Fibroblast of peridontal ligament (primary cell): ENCODE measurements at regions not wholly inside any gene's neighbourhood (a gene's known extent, or its start where the extent isn't known, plus 50 kb on each side); places are given as distances from the start of the nearest gene placed in this dataset.
"Not testable (repeated sequence)": the region's sequence is repeated elsewhere in the genome, so short reads cannot be mapped to it uniquely, and the experiment has no call there.

Experiments used
- DNase-seq: peaks from one replicate; pipeline ENCODE4 v3.0.0-alpha.2; 2010; ENCODE audit errors: extremely low read depth

- DNase-seq: no peak
Observed at GRCh38 chr11:134503100-134503499, 91.1 kb upstream of the B3GAT1 start.

GRCh38 chr11:134502153-134502550 lies 90.1 kb upstream of the B3GAT1 start:
- no peak for DNase-seq

- no peak for DNase-seq
Observed at GRCh38 chr11:134501406-134502152, 89.5 kb upstream of the B3GAT1 start.

- DNase-seq: no peak
Observed at GRCh38 chr11:134500621-134501020, 88.6 kb upstream of the B3GAT1 start.

- DNase-seq: no peak
Observed at GRCh38 chr11:134499990-134500389, 87.9 kb upstream of the B3GAT1 start.

GRCh38 chr11:134498326-134499139 lies 86.5 kb upstream of the B3GAT1 start:
- no peak for DNase-seq

- DNase-seq: no peak
Observed at GRCh38 chr11:134497586-134497985, 85.5 kb upstream of the B3GAT1 start.

- DNase-seq: not testable (repeated sequence)
Observed at GRCh38 chr11:134496058-134496457, 84.0 kb upstream of the B3GAT1 start.

- DNase-seq: not testable (repeated sequence)
Observed at GRCh38 chr11:134494395-134494794, 82.4 kb upstream of the B3GAT1 start.

GRCh38 chr11:134492411-134492810 lies 80.4 kb upstream of the B3GAT1 start:
- not testable (repeated sequence) for DNase-seq

- no peak for DNase-seq
Observed at GRCh38 chr11:134489728-134490127, 77.7 kb upstream of the B3GAT1 start.

GRCh38 chr11:134488913-134489312 lies 76.9 kb upstream of the B3GAT1 start:
- no peak for DNase-seq

- DNase-seq: no peak
Observed at GRCh38 chr11:134488512-134488911, 76.5 kb upstream of the B3GAT1 start.

GRCh38 chr11:134487696-134488095 lies 75.7 kb upstream of the B3GAT1 start:
- DNase-seq: no peak

- no peak for DNase-seq
Observed at GRCh38 chr11:134486704-134487103, 74.7 kb upstream of the B3GAT1 start.

GRCh38 chr11:134486106-134486505 lies 74.1 kb upstream of the B3GAT1 start:
- DNase-seq: no peak

- no peak for DNase-seq
Observed at GRCh38 chr11:134485316-134485715, 73.3 kb upstream of the B3GAT1 start.

GRCh38 chr11:134483857-134484256 lies 71.8 kb upstream of the B3GAT1 start:
- DNase-seq: no peak

GRCh38 chr11:134483291-134483690 lies 71.2 kb upstream of the B3GAT1 start:
- no peak for DNase-seq

- DNase-seq: no peak
Observed at GRCh38 chr11:134482865-134483264, 70.8 kb upstream of the B3GAT1 start.

- DNase-seq: no peak
Observed at GRCh38 chr11:134481933-134482527, 70.0 kb upstream of the B3GAT1 start.

- no peak for DNase-seq
Observed at GRCh38 chr11:134481135-134481534, 69.1 kb upstream of the B3GAT1 start.
